SK-N-SH treated with all-trans-retinoic acid at 6 μM for 48 hours (cell line): ENCODE measurements at regions not wholly inside any gene's neighbourhood (a gene's known extent, or its start where the extent isn't known, plus 50 kb on each side); places are given as distances from the start of the nearest gene placed in this dataset.

Source experiments
- ARNTL ChIP-seq: fragments of 450-650 bp; formaldehyde crosslinking; IDR thresholded peaks from 2 replicates; pipeline ENCODE4 v1.5.0; 2020; ENCODE audit warnings: low read depth, mild to moderate bottlenecking, moderate library complexity, borderline replicate concordance
- CSDC2 ChIP-seq: fragments of 250-450 bp; sonication (Bioruptor Pico); IDR thresholded peaks from 2 replicates; pipeline ENCODE4 v1.5.0; 2020; ENCODE audit warnings: mild to moderate bottlenecking, moderate library complexity
- CSRNP3 ChIP-seq: fragments of 250-450 bp; sonication (Bioruptor Pico); IDR thresholded peaks from 2 replicates; pipeline ENCODE4 v1.5.1; 2021; ENCODE audit warnings: mild to moderate bottlenecking, moderate library complexity
- PATZ1 ChIP-seq: fragments of 250-450 bp; sonication (Bioruptor Pico); IDR thresholded peaks from 2 replicates; pipeline ENCODE4 v1.8.0; 2020; ENCODE audit warnings: mild to moderate bottlenecking, moderate library complexity, borderline replicate concordance
- RARB ChIP-seq: fragments of 250-450 bp; sonication (Bioruptor Pico); IDR thresholded peaks from 2 replicates; pipeline ENCODE4 v1.8.0; 2021; ENCODE audit warnings: mild to moderate bottlenecking, moderate library complexity
- ZNF8 ChIP-seq: fragments of 450-650 bp; formaldehyde crosslinking; IDR thresholded peaks from 2 replicates; pipeline ENCODE4 v1.5.0; 2020; ENCODE audit warnings: mild to moderate bottlenecking, moderate library complexity

- TF ChIP-seq CSRNP3 (CRISPR knock-in tag), result no peak
- TF ChIP-seq CSDC2 (CRISPR knock-in tag), result no peak
- no peak for TF ChIP-seq ARNTL (CRISPR knock-in tag)
- TF ChIP-seq PATZ1 (CRISPR knock-in tag), result no peak
- no peak for TF ChIP-seq ZNF8 (CRISPR knock-in tag)
- no peak for TF ChIP-seq RARB
Measured at GRCh38 chr10:29140151-29140550, 148.7 kb upstream of the LYZL1 start.
